Neural cell (in vitro differentiated cells): ENCODE measurements at regions not wholly inside any gene's neighbourhood (a gene's known extent, or its start where the extent isn't known, plus 50 kb on each side); places are given as distances from the start of the nearest gene placed in this dataset.

Experiments
- H2AFZ ChIP-seq: fragments of 200-600, 300-800 bp; sonication (generic), shearing (Covaris generic); 2 replicates; pipeline ENCODE4 v1.6.0; 2014; ENCODE audit warnings: low read depth, mild to moderate bottlenecking, antibody characterized with exemption, low read length, moderate library complexity
- H3F3A ChIP-seq: fragments of 200-600 bp; shearing (Covaris generic); 2 replicates; pipeline ENCODE4 v1.6.1; 2016; ENCODE audit warnings: mild to moderate bottlenecking, moderate library complexity, mixed read lengths, antibody characterized with exemption, low read length; ENCODE audit not compliant: insufficient read depth, poor library complexity, severe bottlenecking
- H3K27ac ChIP-seq: fragments of 200-600, 300-800 bp; sonication (generic), shearing (Covaris generic); 2 replicates; pipeline ENCODE4 v1.5.1; 2014; ENCODE audit warnings: mild to moderate bottlenecking, low read length, moderate library complexity
- H3K27me3 ChIP-seq: fragments of 300-800, 200-600 bp; sonication (generic), shearing (Covaris generic); 2 replicates; pipeline ENCODE4 v1.6.0; 2014; ENCODE audit warnings: mild to moderate bottlenecking, low read depth, low read length, moderate library complexity; ENCODE audit not compliant: insufficient read depth
- H3K36me3 ChIP-seq: fragments of 300-800, 200-600 bp; sonication (generic), shearing (Covaris generic); 2 replicates; pipeline ENCODE4 v1.5.1; 2014; ENCODE audit warnings: mild to moderate bottlenecking, antibody characterized with exemption, low read length, moderate library complexity; ENCODE audit not compliant: insufficient read depth
- H3K4me2 ChIP-seq: fragments of 300-800, 200-600 bp; sonication (generic), shearing (Covaris generic); 2 replicates; pipeline ENCODE4 v1.6.0; 2014; ENCODE audit warnings: mild to moderate bottlenecking, low read length
- H3K4me3 ChIP-seq: fragments of 300-800, 200-600 bp; sonication (generic), shearing (Covaris generic); 2 replicates; pipeline ENCODE4 v1.5.1; 2014; ENCODE audit warnings: mild to moderate bottlenecking, low read length, moderate library complexity
- H3K79me2 ChIP-seq: fragments of 200-600 bp; shearing (Covaris generic); replicated peaks from 2 replicates; pipeline ENCODE4 v1.6.0; 2014; ENCODE audit warnings: mild to moderate bottlenecking, low read length, moderate library complexity; ENCODE audit not compliant: insufficient read depth
- H3K9ac ChIP-seq: fragments of 300-800, 200-600 bp; sonication (generic), shearing (Covaris generic); 2 replicates; pipeline ENCODE4 v1.6.1; 2016; ENCODE audit warnings: mild to moderate bottlenecking, low read length, mixed read lengths
- H3K9me2 ChIP-seq: fragments of 200-600 bp; shearing (Covaris generic); 2 replicates; pipeline ENCODE4 v1.6.1; 2016; ENCODE audit warnings: mild to moderate bottlenecking, low read length, mixed read lengths; ENCODE audit not compliant: insufficient read depth
- H3K9me3 ChIP-seq: fragments of 200-600, 300-800 bp; sonication (generic), shearing (Covaris generic); 2 replicates; pipeline ENCODE4 v1.6.1; 2016; ENCODE audit warnings: mild to moderate bottlenecking, mixed run types, low read length, moderate library complexity, mixed read lengths
- H4K20me1 ChIP-seq: fragments of 200-600 bp; shearing (Covaris generic); 2 replicates; pipeline ENCODE4 v1.6.1; 2016; ENCODE audit warnings: mild to moderate bottlenecking, mixed run types; ENCODE audit not compliant: insufficient read depth
- CTCF ChIP-seq: fragments of 450-650 bp; IDR thresholded peaks from 2 replicates; pipeline ENCODE4 v1.5.1; 2014; ENCODE audit warnings: antibody characterized with exemption, mild to moderate bottlenecking, moderate library complexity; ENCODE audit not compliant: poor library complexity, severe bottlenecking
- EP300 ChIP-seq: fragments of 450-650 bp; conservative IDR thresholded peaks from 2 replicates; pipeline ENCODE4 v1.6.1; 2014; ENCODE audit warnings: antibody characterized with exemption, mild to moderate bottlenecking, moderate library complexity; ENCODE audit not compliant: poor library complexity, severe bottlenecking
- EZH2 ChIP-seq: fragments of 200-600, 300-800 bp; shearing (Covaris generic), sonication (generic); IDR thresholded peaks from 2 replicates; pipeline ENCODE4 v1.6.1; 2014; ENCODE audit warnings: antibody characterized with exemption, low read length, borderline replicate concordance, mild to moderate bottlenecking; ENCODE audit not compliant: insufficient read depth, poor library complexity, severe bottlenecking
- MXI1 ChIP-seq: fragments of 450-650 bp; conservative IDR thresholded peaks from 2 replicates; pipeline ENCODE4 v1.6.1; 2014; ENCODE audit warnings: antibody characterized with exemption, mild to moderate bottlenecking; ENCODE audit not compliant: poor library complexity, severe bottlenecking
- POLR2AphosphoS5 ChIP-seq: IDR thresholded peaks from 2 replicates; pipeline ENCODE4 v1.6.1; 2012
- RAD21 ChIP-seq: fragments of 450-650 bp; conservative IDR thresholded peaks from 2 replicates; pipeline ENCODE4 v1.6.1; 2014; ENCODE audit warnings: antibody characterized with exemption, mild to moderate bottlenecking, moderate library complexity
- REST ChIP-seq: IDR thresholded peaks from 2 replicates; pipeline ENCODE4 v1.6.1; 2012; ENCODE audit warnings: borderline replicate concordance
- SMC3 ChIP-seq: fragments of 450-650 bp; conservative IDR thresholded peaks from 2 replicates; pipeline ENCODE4 v1.6.1; 2014; ENCODE audit warnings: antibody characterized with exemption, mild to moderate bottlenecking, moderate library complexity; ENCODE audit not compliant: poor library complexity
- TAF1 ChIP-seq: IDR thresholded peaks from 2 replicates; pipeline ENCODE4 v1.6.1; 2012; ENCODE audit warnings: low read depth

GRCh38 chr6:6918216-6918983, 189.4 kb upstream of the RREB1 start:
- Histone ChIP-seq H3K4me2 (no peak overlapping the region), H3K79me2 (no peaks in the 10 kb centered on the region), H3F3A (no peaks in the 10 kb centered on the region), H4K20me1 (no peaks in the 10 kb centered on the region), H3K9me2 (no peaks in the 10 kb centered on the region), H3K27me3 (no peaks in the 10 kb centered on the region), H3K4me3 (no peak overlapping the region), H3K27ac (no peak overlapping the region), H3K9me3 (no peaks in the 10 kb centered on the region), H2AFZ (no peak overlapping the region), H3K9ac (no peak overlapping the region), H3K36me3 (no peaks in the 10 kb centered on the region)
- TF ChIP-seq EZH2 (no peak), SMC3 (no peak), TAF1 (no peak), RAD21 (no peak), REST (no peak), CTCF (no peak), POLR2AphosphoS5 (no peak), EP300 (no peak), MXI1 (no peak)

GRCh38 chr6:6919173-6919572, 188.6 kb upstream of the RREB1 start:
- H3K36me3 ChIP-seq: no peaks in the 10 kb centered on the region
- no peak for TF ChIP-seq REST
- TF ChIP-seq POLR2AphosphoS5: no peak
- TF ChIP-seq SMC3: no peak
- no peak for TF ChIP-seq EP300
- no peak for TF ChIP-seq TAF1
- TF ChIP-seq CTCF: no peak
- no peak for TF ChIP-seq RAD21
- TF ChIP-seq EZH2: no peak
- no peak for TF ChIP-seq MXI1
- H3K27ac ChIP-seq: no peak overlapping the region
- H4K20me1 ChIP-seq: no peaks in the 10 kb centered on the region
- no peaks in the 10 kb centered on the region for H3K9me2 ChIP-seq
- H3K79me2 ChIP-seq: no peaks in the 10 kb centered on the region
- H3K9me3 ChIP-seq: no peaks in the 10 kb centered on the region
- no peak overlapping the region for H2AFZ ChIP-seq
- H3F3A ChIP-seq: no peaks in the 10 kb centered on the region
- H3K4me3 ChIP-seq: no peak overlapping the region
- H3K4me2 ChIP-seq: no peak overlapping the region
- H3K9ac ChIP-seq: no peak overlapping the region
- H3K27me3 ChIP-seq: no peaks in the 10 kb centered on the region
